AG09309 (cell line): ENCODE measurements at regions not wholly inside any gene's neighbourhood (a gene's known extent, or its start where the extent isn't known, plus 50 kb on each side); places are given as distances from the start of the nearest gene placed in this dataset.
A peak's percentile ranks its signal among the peaks of the same experiment; 100 is the strongest.

Experiments used
- DNase-seq: peaks from one replicate; pipeline ENCODE4 v3.0.0-alpha.2; 2010; ENCODE audit warnings: low read depth
- H3K4me3 ChIP-seq: 2 replicates; pipeline ENCODE4 v1.5.1; 2011; ENCODE audit warnings: mild to moderate bottlenecking, low read depth, low read length, moderate library complexity; ENCODE audit not compliant: control insufficient read depth
- TF ChIP-seq, protein P1 (sequence below): IDR thresholded peaks from 2 replicates; pipeline ENCODE4 v1.5.1; 2011; ENCODE audit warnings: mild to moderate bottlenecking, low read depth, low read length, inconsistent platforms; ENCODE audit not compliant: insufficient read depth, control insufficient read depth; ENCODE audit errors: missing control alignments

DNA sequence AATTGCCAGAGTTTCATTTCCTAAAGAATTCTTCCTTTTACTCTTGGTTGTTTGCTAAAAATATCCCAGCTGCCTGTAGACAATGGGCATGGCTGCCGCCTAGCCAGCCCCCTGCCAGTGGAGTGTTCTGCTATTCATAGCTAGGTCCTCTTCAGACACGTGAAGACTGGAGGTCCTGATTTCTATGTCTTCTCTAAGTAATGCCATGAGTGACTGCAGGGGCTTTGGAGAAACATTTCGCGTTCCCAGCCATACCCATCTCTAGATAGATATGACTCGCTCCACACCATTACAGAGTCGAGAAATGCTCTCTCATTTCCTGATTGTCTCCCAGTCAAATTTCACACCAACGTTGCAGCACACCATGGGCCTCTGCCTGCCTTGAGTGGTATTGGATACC, 99.5 kb upstream of the BACE2 start:
- H3K4me3 ChIP-seq = no peak overlapping the region
- no peak for DNase-seq
- TF ChIP-seq, protein P1, sequence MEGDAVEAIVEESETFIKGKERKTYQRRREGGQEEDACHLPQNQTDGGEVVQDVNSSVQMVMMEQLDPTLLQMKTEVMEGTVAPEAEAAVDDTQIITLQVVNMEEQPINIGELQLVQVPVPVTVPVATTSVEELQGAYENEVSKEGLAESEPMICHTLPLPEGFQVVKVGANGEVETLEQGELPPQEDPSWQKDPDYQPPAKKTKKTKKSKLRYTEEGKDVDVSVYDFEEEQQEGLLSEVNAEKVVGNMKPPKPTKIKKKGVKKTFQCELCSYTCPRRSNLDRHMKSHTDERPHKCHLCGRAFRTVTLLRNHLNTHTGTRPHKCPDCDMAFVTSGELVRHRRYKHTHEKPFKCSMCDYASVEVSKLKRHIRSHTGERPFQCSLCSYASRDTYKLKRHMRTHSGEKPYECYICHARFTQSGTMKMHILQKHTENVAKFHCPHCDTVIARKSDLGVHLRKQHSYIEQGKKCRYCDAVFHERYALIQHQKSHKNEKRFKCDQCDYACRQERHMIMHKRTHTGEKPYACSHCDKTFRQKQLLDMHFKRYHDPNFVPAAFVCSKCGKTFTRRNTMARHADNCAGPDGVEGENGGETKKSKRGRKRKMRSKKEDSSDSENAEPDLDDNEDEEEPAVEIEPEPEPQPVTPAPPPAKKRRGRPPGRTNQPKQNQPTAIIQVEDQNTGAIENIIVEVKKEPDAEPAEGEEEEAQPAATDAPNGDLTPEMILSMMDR = no peak

DNA sequence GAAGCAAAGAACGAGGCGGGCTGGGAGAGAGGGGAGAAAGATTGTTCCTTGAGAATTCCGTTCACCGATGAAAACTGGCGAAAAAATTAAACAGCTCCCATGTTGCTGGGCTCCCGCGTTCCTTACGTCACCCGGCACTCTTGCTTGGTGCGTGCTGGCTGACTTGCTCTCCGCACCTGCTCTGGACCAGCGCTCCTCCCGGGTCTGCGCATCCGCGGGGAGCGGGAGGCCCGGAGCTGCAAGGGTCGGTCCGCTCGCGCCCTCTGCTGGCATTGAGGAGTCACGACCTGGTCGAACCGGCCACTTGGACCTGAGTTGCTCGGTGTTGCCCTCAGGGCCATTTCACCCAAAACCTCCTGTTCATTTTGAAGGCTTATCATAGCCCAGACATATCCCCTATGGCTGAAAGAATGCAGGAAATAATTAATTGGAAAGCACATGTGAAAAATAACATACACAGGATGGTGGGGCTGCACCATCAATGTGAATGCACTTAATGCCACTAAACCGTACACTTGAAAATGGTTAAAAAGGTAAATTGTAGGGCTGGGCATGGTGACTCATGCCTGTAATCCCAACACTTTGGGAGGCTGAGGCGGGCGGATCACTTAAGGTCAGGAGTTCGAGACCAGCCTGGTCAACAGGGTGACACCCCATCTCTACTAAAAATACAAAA, 98.9 kb upstream of the BACE2 start:
- peak; percentile 5 for DNase-seq
- TF ChIP-seq, protein P1 = peak; percentile 86
- no peak overlapping the region for H3K4me3 ChIP-seq

DNA sequence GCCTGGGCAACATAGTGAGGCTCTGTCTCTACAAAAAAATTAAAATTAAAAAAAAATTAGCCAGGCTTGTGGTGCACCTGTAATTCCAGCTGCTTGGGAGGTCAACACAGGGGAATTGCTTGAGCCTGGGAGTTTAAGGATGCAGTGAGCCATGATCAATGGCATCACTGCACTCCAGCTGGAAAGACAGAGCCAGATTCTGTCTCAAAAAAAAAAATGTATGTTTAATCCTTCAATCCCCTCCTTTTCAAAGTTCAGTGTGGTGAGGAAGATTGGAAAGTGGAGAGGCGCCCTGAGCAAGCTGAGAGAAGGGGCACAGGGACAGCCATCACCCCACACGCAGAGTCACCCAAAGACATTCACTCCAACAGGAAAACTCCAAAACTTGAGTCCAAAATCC, 97.7 kb upstream of the BACE2 start:
- DNase-seq = no peak
- TF ChIP-seq, protein P1 = no peak
- H3K4me3 ChIP-seq = no peak overlapping the region

DNA sequence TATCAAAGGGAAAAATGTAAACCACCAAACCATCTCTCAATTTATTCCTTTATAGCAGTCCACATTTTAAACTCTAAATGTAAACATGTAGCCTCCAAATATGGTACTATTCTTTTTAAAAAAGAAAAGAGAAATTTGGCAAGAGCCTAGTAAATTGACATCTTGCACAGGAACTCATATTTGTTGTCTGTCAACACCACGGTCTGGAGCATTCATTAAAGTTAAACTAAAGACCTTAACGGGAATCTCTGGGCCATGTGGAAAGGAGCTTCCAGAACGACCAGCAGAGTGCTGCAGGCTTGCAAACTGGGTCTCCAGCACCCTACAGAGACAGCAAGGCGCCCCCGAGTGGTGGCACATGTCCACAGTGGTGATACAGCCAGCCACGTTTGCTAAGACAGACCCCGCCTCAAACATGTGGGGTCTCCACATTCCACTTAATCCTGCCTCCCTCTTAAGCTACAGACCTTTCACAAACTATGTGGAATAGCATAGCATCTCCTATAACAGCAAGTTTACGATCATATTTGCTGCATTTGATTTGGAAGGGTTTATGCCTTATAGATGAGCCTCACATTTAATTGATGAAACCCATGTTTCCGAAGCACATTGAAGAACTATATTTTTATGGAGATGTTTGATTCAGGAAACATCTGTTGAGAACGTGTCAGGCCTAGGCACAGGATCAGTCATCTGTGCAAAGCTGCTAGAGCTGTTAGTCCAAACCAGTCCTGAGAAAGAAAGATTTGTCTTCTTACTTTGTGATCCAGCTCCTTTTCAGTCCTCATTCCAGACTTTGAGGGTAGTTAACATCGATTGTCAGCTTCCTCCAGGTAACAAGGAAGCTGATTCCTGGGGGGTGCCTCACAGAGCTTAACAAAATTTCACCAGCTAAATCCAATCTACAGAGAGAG, 96.4 kb upstream of the BACE2 start:
- H3K4me3 ChIP-seq = no peak overlapping the region
- TF ChIP-seq, protein P1 = no peak
- no peak for DNase-seq

DNA sequence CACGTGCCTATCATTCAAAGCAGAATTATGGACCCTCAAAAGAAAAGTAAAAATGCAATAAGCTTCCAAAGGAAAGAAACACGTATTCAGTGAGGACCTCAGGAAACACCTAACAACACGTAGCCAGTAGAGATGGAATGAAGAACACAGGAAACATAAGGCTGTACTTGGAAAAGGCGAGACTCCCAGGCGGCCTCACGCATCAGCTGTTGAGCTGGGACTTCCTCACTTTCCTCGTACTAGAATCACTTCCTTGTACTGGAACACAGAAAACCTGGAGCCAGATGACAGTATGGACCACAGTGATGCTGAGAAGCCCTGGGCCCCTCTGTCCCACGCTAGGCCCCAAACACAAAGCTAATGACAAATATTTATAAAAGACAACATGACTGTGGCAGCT, 94.4 kb upstream of the BACE2 start:
- DNase-seq = no peak
- no peak overlapping the region for H3K4me3 ChIP-seq
- TF ChIP-seq, protein P1 = no peak

DNA sequence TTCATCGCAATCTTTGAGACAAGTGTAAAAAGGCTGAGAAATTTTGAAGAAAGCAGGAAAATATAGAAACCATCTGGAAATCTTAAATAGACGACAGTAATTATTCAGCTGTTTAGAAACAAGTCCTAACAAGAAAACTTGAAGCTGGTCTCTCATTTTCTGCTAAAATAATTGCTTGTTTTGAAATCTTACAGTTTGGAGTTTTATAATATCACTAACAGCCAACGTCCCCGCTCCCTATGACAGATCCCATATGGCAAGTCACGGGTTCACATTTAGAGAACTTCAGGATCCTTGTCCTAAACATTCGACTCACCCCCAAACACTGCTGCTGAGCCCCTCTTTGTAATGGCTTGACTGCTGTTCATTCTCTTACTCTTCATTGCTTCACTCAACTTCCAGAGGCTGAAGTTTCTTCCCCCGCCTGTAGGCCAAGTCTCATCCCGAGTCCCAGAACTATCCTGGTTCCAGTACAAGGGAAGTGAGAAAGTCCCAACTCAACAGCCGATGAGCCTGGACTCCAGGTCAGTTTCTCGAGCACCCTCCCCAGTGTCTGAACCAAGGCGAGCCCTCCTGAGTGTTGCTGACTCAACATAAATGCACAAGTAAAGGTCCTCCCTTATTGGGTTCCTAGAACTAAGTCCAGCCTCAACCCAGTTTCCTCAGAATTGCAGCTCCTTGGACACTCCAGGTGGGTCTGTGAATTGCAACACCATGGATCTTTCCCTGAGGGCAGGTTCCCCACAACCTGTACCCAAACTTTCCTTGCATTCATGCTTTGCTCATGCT, 93.4 kb upstream of the BACE2 start:
- TF ChIP-seq, protein P1 = no peak

More for the DNA sequence above, 93.4 kb upstream of the BACE2 start:
- no peak for DNase-seq
- no peak overlapping the region for H3K4me3 ChIP-seq
